ENCODE measurements at regions not wholly inside any gene's neighbourhood (a gene's known extent, or its start where the extent isn't known, plus 50 kb on each side); places are given as distances from the start of the nearest gene placed in this dataset.

DNA sequence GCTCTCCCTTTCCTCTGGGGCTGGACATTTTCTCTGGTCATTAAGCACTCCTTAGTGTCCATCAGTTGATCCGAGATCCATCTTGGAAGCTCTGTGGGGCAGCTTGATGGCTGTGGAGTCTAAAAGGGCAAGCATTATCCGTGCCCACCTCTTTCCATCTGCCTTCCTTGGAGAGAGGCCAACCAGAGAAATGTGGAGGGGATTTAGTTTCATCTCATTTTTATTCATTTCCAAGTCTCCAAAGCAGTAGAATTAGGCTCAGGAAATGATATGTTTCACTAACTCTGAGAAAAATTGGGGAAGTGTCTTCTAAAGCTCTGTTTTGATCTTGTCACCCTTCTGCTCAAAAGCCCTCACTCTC, 95.9 kb upstream of the KLHL25 start:
- no peak for ATAC-seq
- no peak for DNase-seq

DNA sequence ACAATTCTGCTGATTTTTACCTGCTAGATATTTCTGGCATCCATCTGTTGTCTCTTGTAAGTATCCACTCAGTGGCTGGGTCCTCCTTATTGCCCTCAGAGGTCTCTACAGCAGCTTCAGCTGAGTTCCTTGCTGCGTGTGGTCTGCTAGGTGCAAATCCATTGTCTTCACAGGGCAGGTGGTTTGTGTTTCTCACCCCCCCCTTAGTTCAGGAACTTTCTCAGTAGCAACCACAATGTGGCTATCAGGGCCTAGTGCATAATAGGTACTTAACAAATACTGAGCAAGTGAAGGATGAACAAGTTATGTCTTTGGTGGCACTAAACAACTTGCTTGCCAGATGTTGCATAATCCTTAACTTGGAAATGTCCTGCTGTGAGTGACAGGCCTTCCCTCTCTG, 96.7 kb upstream of the KLHL25 start:
- ATAC-seq (no peak), DNase-seq (no peak)

DNA sequence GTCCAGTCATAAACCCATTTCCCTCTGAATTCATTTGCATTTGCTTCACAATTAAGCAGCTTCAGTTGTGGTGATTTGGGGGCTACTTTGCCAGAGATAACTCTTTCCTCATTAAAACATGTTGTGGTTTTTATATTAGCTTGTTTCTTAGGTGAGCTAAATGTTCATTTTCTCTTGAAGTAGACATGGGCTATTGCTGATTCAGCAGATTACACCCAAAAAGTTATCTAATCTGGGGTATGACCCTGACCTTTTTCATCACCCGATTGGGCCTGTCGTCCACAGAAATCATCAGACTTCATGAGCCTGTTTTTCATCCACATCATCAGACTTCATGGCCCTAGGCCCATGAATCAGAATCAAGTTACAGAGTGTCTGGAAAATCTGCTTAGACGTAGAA, 97.5 kb upstream of the KLHL25 start:
- ATAC-seq (no peak), DNase-seq (no peak)

DNA sequence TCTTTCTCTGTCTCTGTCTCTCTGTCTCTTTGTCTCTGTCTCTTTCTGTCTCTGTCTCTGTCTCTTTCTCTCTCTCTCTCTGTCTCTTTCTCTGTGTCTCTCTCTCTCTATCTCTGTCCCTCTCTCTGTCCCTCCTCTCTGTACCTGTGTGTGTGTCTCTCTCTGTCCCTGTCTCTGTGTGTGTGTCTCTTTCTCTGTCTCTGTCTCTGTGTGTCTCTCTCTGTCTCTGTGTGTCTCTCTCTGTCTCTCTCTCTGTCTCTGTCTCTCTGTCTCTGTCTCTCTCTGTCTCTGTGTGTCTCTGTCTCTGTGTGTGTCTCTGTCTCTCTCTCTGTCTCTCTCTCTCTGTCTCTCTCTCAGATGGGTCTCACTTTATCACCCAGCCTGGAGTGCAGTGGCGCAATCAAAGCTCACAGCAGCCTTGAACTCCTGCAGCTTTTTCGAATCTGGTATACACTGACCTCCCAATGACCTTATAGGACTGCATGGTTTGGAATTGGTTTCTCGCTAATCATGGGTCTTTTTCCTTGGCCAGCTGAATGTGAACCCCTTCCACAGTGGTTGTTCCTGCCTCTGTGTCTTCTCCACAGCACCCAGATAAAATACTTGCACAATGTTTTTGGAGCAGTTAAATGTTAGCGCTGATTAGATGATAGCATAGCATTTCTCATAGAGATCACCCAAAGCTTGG, 102.6 kb upstream of the KLHL25 start:
- ATAC-seq, result no peak

DNA sequence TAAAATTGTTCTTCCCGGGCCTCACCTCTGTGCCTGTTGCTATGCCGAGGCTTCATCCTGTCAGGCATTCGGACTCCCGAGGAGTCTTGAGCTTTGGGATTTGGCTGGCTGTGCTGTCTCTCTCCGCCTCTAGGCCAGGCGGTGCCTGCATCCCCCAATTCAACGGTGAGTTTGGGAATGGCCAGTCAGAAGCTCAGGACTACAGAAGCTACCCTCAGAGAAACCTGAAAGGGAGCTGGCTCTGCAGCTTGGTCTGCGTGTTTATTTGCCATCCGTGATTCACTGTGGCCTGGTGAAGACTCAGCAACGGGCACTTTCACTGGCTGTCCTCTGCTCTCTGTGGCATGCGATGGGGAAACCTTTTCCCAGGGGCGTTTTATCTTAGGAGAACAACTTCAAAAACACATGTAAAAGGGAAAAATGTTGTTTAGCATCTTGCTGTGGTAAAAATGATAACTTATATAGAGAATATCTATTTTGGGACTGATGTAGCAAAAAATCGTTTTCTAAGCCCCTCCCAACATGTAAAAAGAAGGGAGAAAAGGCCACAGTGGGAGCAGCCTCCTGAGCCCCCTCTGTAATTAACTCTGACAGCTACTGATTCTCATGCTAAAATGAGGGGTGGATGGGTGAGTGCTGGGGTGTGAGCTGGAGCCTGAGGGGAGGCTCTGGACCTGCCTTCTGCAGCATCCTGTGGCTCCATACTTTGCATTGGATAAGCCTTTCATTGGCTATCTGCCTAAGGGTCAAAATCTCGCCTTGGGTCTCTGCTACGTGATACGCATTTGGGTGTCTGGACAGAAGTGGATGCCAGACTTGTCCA, 103.4 kb upstream of the KLHL25 start:
- no peak for ATAC-seq

More for the DNA sequence above, 102.6 kb upstream of the KLHL25 start:
- no peak for DNase-seq

DNA sequence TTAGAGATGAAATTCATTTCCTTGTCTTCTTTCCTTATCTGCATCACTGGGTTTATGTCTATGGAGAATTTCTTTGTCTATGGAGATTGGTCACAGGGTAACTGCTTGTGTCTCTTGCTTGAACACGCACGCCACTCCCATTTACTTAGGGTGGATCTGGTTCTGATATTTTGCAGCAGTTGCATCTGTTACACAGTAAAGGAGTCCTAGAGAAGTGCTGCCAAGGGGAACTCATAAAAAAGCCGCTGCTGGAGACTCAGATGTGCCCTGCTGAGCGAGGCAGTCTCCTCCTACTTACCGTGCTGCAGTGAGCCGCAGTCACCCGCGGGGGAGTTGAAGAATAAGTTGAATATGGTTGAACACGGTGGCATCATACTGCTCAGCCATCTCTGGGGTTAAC, 105.2 kb upstream of the KLHL25 start:
- ATAC-seq (no peak), DNase-seq (no peak)

More for the DNA sequence above, 103.4 kb upstream of the KLHL25 start:
- DNase-seq, result no peak

DNA sequence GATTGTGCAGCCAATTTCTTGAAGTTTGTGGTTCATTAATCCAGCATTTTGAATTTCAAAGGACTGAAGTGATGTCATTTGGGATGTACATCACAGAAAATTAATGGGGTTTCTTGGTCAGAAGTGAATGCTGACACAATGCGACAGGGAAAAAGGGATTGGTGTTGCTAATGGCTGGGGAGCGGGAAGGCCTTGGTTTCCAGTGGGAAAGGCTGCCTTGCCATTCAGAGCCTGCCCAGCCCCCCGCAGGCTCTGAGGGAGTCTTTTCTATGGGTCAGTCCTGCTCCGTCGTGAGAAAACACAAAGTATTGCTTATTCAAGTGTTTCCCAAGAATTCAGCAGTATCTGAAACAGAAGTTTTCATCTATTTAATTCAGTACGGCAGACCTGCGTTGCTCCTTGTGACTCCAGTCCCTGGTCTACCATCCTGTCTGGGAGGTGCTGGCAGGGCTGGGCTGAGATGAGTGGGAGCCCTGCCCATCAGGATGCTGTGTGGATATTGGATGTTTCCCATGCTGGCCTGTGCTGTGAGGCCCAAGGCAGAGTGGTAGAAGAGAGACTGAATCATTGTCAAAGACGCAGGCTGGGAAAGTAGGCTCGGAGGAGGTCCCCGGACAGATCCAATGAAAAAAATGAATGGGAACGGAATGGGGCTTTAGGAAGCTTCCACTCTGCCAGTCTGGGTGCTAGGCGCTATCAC, 111.2 kb upstream of the KLHL25 start:
- DNase-seq, result no peak
- ATAC-seq, result no peak

DNA sequence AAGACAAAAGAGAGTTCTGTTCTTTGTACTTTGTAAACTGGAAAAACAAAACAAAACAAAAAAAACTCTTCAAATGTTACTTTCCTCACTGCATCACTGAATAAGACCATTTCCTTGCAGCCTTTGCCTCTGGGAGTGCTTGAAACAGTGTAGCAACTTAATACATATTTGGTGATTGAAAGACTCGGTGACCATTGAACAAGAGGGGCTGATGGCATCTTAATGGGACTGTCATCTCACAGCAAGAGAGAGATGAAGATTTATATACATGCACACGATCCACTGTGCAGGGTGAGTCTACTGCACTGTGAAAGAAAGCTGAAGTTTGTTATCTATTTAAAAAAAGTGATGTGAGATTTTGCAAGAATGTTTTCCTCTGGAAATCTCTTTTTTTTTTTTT, 111.9 kb upstream of the KLHL25 start:
- no peak for ATAC-seq
- DNase-seq, result no peak

DNA sequence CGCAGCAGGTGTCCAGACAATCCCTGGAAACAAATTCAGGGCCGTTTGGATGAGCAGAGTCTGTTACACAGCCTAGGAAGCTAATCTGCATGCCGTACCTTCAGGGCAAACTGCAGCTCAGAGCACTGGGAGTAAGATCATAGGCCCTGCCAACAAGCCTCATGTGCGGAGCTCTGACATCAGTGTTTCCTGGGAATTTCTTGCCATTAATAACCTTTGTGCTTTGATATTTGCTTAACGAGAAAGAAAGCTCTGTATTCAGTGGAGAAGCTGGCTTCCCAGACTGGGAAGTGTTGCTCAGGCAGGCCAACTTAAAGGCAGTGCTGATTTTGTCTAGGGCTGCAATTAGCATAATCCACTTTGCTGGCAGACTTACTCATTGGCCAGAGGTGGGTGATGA, 116.1 kb upstream of the KLHL25 start:
- DNase-seq, result no peak
- no peak for ATAC-seq

DNA sequence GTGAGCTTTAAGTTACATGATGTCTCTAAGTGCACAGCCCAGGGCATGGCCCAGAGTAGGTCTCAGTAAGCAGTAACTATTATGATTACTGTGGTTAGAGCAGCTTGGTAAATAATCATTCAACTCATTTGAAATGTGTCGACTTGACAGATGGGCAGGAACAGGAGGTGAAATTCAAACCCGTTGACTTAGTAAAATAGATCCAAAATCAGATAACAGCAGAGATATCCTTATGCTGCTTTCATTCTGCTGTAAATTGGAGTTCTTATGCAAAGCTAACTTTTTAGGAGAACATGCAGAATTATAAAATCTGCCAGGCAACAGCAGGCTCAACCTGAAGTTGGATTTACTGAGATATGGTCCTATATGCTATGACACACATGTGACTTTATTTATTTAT, 118.7 kb upstream of the KLHL25 start:
- no peak for ATAC-seq
- no peak for DNase-seq

DNA sequence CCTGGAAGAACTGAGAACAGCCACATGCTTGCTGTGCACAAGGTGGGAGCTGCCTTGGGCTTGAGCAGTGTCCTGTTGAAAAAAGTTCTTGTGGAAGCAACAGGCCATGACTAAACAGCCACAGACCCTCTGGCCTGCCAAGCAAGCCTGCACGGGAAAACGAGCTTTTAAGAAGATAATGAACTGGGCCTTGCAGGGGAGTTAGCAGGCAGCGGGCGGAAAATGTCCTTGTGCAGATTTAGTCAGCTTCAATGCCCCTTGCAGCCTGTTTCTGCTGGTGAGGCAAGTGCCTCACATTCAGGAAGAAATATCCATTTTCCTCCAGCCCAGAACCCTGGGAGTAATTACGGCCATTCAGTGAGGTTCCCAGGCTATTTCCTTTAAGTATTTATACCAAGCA, 126.2 kb upstream of the KLHL25 start:
- ATAC-seq, result no peak

DNA sequence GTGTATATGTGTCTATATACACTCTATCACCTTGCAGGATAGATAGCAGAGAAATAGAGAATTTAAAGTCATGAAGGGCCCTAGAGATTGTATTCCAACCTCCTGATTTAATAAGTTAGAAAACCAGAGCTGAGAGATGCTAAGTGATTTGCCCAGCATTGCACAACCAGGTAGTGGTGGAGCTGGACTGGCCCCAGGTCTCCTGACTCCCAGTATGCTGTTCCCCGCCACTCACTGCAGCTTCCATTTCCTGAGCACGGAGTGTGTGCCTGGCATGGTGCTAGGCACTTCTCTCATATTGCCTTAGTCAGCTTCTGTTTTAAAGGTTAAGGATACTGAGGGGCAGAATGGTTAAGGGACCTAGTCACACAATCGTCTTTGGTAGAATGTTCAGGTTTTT, 129.4 kb upstream of the KLHL25 start:
- ATAC-seq (no peak), DNase-seq (no peak)

More for the DNA sequence above, 126.2 kb upstream of the KLHL25 start:
- DNase-seq, result no peak

DNA sequence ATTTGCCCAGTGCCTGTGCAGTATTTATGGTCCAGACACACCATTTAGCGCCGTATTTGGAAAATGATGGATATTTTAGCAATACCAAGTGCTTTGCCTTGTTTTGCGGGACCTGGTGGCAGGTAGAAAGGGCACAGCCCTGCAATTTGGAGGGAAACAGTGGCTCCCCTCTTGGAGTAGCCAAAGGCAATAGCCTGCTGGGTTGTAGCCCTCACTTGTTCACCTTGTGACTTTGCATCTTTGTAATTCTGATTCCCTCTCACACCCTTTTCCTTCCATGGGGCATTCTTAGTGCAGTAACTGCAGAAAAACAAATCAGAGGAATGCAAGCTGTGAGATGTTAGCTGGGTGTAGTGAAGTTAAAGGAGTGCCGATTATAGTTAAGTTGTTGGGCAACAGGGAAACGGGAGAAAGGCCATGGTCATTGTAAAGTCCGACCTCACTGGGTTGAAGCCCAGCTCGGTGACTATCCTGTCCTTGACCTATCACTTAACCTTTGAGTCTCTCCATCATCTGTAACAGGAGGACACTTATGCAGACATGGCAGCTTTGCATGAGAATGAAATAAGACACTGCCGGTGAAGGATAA, 131.0 kb upstream of the KLHL25 start:
- no peak for ATAC-seq
- no peak for DNase-seq

DNA sequence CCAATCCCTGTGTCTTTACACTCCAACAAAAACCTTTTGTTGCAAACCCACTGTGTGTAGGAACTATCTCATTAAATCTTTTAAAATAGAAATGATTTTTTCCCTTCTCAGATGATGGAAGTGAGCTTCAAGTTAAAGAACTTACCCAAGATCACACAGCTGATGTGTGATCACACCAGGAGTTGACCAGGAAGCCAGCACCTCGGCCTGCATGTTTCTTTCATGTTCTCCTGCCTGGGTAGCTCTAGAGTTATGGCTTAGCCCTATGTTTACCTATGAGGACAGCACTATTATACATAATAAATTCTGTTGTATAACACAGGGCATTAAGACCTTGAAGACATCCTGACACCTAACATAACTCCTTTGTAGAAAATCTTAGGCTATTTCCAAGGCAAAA, 132.1 kb upstream of the KLHL25 start:
- DNase-seq (no peak), ATAC-seq (no peak)

DNA sequence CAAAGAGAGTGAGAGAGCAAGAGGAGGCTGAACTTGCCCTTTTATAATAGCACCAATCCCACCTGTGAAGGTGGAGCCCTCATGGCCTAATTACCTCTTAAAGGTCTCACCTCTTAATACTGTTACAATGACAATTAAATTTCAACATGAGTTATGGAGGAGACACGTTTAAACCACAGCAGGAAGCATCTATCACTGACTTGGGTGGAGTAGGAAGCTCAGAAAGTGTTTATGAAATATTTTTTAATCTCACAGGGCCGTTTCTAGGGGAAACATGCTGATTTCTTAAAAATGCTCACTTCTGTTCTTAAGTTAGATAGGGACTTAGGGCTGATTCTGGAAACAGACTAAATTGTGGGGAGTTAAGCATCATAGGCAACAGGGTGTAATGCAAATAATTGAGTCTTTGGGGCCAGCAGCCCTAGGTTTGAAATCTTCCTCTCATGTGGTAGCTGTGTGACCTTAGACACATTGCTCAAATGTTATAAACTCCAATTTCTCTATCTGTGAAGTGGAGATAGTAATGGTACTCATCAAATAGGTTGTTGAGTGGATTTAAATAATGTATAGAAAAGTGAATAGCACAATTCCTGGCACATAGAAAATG, 133.3 kb upstream of the KLHL25 start:
- no peak for DNase-seq
- no peak for ATAC-seq

DNA sequence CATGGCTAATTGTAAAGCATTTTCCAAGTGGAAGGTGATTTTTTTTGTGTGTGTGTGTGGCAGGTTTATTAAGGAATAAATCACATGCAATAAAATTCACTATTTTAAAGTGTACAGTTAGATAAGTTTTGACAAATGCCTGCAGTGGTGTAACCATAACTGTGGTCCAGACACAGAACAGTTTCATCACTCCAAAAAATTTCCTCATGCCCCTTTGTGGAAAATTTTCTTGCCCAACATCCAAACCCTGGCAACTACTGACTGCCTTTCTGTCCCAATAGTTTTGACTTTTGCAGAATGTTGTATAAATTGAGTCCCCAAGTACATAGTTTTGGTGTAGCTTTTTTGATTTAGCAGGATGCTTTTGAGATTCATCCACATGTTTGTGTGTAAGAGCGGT, 135.1 kb upstream of the KLHL25 start:
- ATAC-seq, result no peak
- no peak for DNase-seq

DNA sequence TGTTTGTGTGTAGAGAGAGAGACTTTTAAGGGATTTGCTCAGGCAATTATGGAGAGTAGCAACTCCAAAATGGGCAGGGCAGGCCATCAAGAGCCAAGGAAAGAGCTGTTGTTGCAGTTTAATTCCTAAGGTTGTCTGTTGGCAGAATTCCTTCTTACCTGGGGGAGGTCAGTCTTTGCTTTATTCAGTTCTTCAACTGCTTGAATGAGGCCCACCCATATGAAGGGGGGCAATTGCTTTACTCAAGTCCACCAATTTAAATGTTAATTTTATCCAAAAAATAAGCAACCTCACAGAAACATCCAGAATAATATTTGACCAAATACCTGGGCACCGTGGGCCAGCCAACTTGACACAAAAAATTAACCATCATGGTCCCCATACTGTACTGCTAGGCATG, 137.7 kb upstream of the KLHL25 start:
- ATAC-seq, result no peak
- DNase-seq, result no peak

DNA sequence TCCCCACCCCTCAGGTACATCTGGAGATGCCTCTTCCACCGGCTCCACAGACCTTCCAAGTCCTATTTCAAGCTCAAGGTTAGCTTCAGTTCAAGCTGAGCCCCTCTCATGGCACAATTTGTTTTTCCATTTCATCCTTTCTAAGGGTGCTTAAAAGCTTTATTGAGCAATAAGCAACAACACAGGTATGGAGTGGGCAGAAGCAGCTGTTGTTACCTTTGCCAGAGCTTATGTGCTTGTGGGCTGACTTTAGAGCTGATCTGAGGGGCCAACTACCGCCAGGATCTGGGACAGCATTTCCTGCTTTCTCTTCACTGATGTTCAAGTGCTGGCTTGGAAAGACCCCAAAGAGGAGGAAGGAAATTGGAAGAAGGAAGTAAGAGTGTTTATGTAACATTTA, 140.0 kb upstream of the KLHL25 start:
- ATAC-seq (no peak), DNase-seq (no peak)

DNA sequence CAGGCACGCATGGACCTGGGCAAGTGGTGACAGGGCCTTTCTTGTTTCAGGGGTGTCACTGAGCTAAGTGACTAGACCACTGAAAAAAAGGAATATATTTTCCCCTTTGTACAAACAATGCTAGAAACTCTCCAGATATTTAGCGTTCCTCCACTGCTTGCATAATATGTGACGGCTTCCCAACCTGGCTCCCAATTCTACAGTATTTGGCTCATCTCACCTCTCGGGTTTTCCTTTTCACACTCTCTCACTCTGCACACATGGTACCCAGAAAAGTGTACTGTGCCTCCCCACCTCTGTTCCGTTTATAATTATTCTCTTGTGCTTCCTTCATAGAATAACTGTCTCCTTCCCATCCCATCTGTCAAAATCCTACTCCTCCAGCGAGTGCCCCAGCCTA, 140.5 kb upstream of the KLHL25 start:
- DNase-seq, result no peak
- no peak for ATAC-seq

DNA sequence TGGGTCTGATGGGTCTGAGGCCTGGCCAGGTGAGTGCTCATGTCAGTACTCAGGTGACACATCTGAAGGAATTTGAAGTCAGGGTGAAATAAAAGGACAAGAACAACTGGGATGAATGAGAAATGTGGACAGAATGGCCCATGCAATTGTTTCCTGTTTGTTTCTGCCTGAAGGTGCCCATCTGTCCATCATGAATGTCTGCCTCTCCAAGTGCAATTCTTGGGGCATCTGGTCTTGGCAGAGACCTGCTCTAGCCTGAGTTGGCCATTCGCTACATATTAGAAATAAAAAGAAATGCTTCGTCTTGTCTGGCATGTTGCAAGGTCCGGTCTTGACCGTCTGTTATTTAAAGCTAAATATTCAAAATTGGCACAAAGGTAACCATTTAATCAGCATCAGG, 142.0 kb upstream of the AGBL1 start:
- no peak for ATAC-seq
- no peak for DNase-seq

DNA sequence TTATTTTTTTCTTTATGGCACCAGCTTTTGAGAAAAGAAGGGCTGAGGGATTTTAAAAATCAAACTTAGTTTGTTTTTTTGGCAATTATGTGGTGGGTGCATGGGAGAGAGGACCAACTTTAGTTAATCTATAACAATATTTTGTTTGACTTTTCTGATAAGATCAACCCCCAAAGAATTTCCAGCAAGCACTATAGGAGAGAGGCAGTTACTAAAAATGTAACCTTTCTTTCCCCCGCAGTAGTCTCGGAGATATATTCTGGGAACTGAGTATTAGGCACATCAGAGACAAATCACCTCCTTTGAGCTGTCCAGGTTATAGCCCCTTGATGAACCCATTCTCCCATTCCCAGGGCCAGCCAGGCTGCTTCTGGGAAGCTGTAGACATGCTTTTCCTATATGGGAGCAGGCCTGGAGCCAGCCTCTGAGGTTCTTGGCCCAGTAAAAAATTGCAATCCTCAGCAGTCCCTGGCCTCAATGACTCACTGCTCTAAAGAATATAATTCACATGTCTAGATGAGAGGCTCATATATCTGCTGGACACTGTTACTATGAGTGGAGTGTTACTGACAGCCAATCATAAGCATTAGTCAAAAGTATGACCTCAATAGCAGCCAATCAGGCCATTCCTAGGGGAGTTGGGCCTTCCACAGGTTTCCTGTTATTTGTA, 138.3 kb upstream of the AGBL1 start:
- ATAC-seq (no peak), DNase-seq (no peak)

DNA sequence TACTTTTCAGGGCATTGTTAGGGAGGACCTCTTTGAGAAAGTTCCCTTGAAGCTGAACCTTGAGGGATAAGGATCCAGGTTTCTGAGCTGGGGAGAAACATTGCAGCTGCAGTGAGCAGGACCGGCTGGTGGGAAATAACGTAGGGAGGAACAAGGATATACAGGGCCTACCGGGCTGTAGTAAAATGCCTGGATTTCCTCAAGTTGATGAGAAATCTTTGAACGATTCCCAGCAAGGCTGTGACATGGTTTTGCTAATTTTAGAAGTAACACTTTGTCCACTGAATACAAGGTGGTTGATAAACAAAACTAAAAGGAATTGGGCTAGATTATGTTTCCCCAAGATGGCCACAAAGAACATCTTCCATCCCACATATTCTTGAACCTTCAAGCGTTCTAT, 137.0 kb upstream of the AGBL1 start:
- no peak for ATAC-seq
- no peak for DNase-seq

Measured in stimulated activated naive CD8-positive, alpha-beta T cell treated with anti-CD3 and anti-CD28 coated beads, Interleukin-15, Interleukin-2, amounts not matched to agents 100 U/mL and 50 U/mL, for 24 hours (primary cell).